GM18951 (cell line): ENCODE measurements at regions not wholly inside any gene's neighbourhood (a gene's known extent, or its start where the extent isn't known, plus 50 kb on each side); places are given as distances from the start of the nearest gene placed in this dataset.

Source experiments
- POLR2A ChIP-seq: IDR thresholded peaks from 4 replicates; pipeline ENCODE4 v1.6.1; 2011; ENCODE audit warnings: mild to moderate bottlenecking; ENCODE audit not compliant: insufficient read length, insufficient read depth; ENCODE audit errors: extremely low read depth
- in situ Hi-C: fragments of 300-500 bp; cut with MboI; formaldehyde crosslinking; loops from one replicate; pipeline ENCODE4 v1.12.0; 2022; ENCODE audit warnings: low sequenced_read_pairs, mixed read lengths, inconsistent platforms; ENCODE audit not compliant: unreplicated experiment

- no peak for TF ChIP-seq POLR2A
- in situ Hi-C loops = no loop called here
These were observed 136.0 kb upstream of the ARHGAP42 start for GRCh38 chr11:100550912-100551632.

- no peak for TF ChIP-seq POLR2A
- in situ Hi-C loops = no loop called here
These were observed 131.2 kb upstream of the ARHGAP42 start for GRCh38 chr11:100555931-100556330.

- in situ Hi-C loops = no loop called here
- TF ChIP-seq POLR2A = no peak
These were observed 130.3 kb upstream of the ARHGAP42 start for GRCh38 chr11:100556781-100557180.

- TF ChIP-seq POLR2A = no peak
- in situ Hi-C loops = no loop called here
These were observed 129.1 kb upstream of the ARHGAP42 start for GRCh38 chr11:100557830-100558611.

GRCh38 chr11:100560606-100561005 is 126.5 kb upstream of the ARHGAP42 start:
- in situ Hi-C loops = no loop called here
- no peak for TF ChIP-seq POLR2A

- TF ChIP-seq POLR2A = no peak
- in situ Hi-C loops = no loop called here
These were observed 125.8 kb upstream of the ARHGAP42 start for GRCh38 chr11:100561323-100561722.

GRCh38 chr11:100562128-100562527 is 125.0 kb upstream of the ARHGAP42 start:
- in situ Hi-C loops = no loop called here
- TF ChIP-seq POLR2A = no peak

GRCh38 chr11:100563541-100564280 is 123.4 kb upstream of the ARHGAP42 start:
- in situ Hi-C loops = no loop called here

GRCh38 chr11:100573911-100574513 is 113.1 kb upstream of the ARHGAP42 start:
- TF ChIP-seq POLR2A = no peak
- in situ Hi-C loops = loop anchor here (10.0 kb wide), 1 partner anchor 361 kb away; no protein-coding TSS in a partner anchor

More at GRCh38 chr11:100563541-100564280, 123.4 kb upstream of the ARHGAP42 start:
- no peak for TF ChIP-seq POLR2A

GRCh38 chr11:100574894-100575769 is 112.0 kb upstream of the ARHGAP42 start:
- in situ Hi-C loops = loop anchor here (5.0 to 10.0 kb wide), 2 partner anchors 277 to 360 kb away; no protein-coding TSS in a partner anchor
- TF ChIP-seq POLR2A = no peak

- in situ Hi-C loops = loop anchor here (5.0 to 10.0 kb wide), 2 partner anchors 276 to 359 kb away; no protein-coding TSS in a partner anchor
- no peak for TF ChIP-seq POLR2A
These were observed 111.0 kb upstream of the ARHGAP42 start for GRCh38 chr11:100575860-100576717.
